GM19238 (cell line): ENCODE measurements at regions not wholly inside any gene's neighbourhood (a gene's known extent, or its start where the extent isn't known, plus 50 kb on each side); places are given as distances from the start of the nearest gene placed in this dataset.

Experiments
- DNase-seq: peaks from one replicate; pipeline ENCODE4 v3.0.0; 2011; ENCODE audit warnings: low spot score; ENCODE audit not compliant: insufficient read length

DNA sequence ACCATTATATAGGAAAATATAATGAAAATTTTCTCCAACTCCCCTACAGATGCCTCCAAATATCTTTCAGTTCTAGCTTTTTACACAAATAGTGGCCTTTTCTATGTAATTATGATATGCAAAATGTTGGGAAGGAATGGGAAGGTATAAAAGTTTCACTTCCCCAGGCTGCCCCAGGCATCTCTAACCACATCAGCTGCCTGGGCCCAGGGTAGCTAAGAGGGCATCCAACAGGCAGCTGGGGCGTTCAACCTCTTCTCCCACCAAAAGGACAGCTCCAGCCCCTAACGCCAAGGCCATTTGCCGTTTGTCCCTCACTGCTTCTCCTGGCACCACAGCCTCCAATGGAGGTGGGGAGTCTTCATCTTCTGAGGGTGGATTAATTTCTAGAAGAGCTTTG is 188.1 kb upstream of the TSC22D2 start:
- no peak for DNase-seq

- no peak for DNase-seq
Observed at GRCh38 chr3:150218841-150219240, 189.3 kb upstream of the TSC22D2 start.

DNA sequence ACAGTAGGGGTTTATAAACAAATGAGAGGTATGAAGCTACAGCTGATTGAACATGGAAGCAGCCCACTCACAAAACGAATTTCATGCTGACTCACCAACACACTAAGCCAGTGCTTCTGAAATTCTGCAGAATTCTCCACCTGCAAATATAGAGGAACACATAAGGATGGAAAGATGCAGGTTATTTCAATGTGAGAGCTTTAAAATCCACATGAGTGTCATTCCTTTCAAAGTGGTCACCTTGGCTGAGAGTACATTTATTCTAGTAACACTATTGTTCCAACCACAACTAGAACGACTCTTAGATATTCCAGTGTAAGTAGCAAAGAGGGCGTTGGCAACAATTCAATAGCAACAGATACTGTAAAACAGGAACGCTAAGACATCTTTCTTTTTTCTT is 189.9 kb upstream of the TSC22D2 start:
- no peak for DNase-seq

DNA sequence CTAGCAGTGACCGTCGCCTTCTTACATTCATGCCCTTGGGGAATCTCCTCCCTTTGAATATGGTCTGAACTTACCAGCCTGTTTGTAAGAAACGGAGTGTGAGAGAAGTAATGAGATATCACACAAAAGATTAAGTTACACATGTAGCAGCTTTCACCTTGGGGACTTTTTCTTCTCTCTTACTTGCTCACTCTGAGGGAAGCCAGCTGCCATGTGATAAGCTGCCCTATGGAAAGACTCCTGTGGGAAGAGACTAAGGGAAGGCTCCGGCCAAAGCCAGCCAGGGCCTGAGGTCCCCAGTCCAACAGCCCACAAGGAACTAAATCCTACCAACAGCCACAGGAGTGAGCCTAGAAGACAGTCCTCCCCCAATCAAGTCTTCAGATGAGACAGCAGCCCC is 190.4 kb upstream of the TSC22D2 start:
- no peak for DNase-seq

GRCh38 chr3:150216866-150217600 is 191.1 kb upstream of the TSC22D2 start:
- DNase-seq: no peak

- DNase-seq: no peak
Observed at GRCh38 chr3:150216041-150216811, 191.9 kb upstream of the TSC22D2 start.

DNA sequence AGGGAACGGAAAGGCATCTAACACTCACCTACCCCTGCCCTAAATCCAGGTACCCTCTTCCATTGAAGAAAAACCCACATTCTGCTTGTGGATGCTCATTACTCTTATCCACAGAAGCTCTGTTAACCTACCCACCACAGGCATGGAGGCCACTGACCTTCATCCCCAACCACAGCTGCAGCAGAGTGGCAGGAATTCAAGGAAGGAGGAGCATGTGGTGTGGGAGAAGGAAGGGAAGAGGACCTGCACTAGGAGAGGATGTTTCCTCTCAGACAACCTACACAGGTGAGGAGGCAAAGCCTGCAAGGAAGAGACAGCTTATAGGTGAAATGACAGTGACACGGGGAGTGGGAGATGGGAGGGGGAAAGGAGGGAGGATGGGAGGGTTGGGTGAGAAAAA is 192.5 kb upstream of the TSC22D2 start:
- DNase-seq: no peak

GRCh38 chr3:150213577-150213976 is 194.5 kb upstream of the TSC22D2 start:
- DNase-seq: no peak

DNA sequence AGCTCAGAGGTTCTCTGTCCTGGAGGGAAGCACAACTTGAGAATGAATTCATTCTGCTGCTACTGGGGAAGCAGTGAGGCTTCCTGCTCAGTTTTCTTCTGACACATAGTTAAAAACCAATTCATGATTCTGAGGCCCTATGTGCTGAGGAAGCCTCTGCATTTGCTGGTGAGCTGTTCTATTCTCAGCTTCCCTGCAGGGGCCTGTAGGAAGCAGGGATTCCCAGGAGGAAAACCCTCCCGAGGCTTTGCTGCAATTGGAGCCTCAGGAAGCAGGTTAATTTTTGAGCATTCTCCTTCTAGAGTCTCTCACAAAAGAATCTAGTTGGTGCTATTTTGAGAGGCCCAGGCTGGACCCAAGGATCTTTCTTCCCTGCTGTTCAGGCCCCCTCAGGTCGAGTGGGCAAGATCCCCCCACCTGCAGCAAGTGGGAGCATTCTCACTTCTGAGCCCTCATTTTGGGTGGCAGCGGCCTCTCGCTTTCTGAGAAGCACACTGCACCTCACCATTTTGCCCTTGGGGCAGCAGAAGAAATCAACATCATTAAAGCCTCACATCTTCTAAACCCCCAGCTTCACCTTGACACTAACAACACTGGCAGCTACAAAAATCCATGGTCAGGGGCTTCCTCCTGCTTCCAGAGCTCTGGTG is 197.5 kb upstream of the TSC22D2 start:
- DNase-seq: no peak

GRCh38 chr3:150203273-150203672 is 204.8 kb upstream of the TSC22D2 start:
- no peak for DNase-seq

DNA sequence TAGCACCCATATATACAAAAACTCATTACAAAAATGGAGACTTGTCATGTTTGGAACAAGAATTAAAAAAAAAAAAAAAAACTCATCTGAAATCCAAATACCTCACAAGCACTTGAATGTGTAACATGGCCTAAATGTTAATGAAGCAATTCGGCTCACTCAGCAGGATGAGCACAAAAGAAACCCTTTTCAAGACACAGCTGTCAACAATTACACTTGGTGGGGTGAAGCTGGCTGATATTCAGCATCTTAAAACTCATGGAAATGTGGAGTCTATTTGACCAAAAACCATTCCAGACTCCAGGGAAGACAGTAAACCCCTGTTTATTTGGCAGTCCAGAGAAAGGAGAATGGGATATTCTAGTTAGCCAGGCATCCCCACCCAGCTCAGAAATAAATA is 205.4 kb upstream of the TSC22D2 start:
- no peak for DNase-seq

- DNase-seq: no peak
Observed at GRCh38 chr3:150194957-150195356, 213.1 kb upstream of the TSC22D2 start.

- DNase-seq: no peak
Observed at GRCh38 chr3:150194513-150194912, 213.6 kb upstream of the TSC22D2 start.

- DNase-seq: no peak
Observed at GRCh38 chr3:150184426-150185071, 213.9 kb upstream of the PFN2 start.

- peak; percentile 20 for DNase-seq
Observed at GRCh38 chr3:150183678-150184425, 213.2 kb upstream of the PFN2 start.

GRCh38 chr3:150180334-150180733 is 209.6 kb upstream of the PFN2 start:
- DNase-seq: no peak

GRCh38 chr3:150179330-150179729 is 208.6 kb upstream of the PFN2 start:
- DNase-seq: no peak

DNA sequence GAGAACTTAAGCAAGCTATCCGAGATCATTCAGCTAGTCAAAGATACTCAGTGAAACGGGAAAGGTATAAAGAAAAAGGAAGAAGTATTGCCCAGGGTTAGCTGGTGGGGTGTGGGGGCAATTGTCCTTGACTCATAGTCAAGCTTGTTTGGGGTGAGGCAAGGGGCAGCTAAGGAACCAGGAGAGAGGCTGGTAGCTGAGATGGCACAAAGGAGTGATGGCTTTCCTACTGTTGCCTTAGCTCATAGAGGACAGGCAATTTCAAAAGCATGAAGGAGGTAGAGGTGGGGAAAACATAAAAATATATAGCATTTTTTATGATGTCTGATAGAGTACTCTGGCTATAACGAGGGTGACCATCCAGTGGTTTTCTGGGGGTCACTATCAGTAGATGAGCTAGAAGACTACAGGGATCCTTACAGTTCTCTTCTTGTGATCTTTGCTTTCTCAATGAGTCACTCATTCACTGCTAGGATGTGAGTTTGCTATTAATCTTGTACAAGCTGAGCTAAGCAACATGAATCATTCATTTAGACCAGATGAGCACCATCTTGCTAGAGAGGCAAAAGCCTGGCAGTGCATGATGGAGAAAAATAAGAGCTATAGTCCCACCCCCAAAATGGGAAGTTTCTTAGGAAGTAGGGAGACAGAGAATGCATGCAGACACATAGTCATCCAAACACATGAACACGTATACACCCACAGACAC is 207.1 kb upstream of the PFN2 start:
- no peak for DNase-seq

DNA sequence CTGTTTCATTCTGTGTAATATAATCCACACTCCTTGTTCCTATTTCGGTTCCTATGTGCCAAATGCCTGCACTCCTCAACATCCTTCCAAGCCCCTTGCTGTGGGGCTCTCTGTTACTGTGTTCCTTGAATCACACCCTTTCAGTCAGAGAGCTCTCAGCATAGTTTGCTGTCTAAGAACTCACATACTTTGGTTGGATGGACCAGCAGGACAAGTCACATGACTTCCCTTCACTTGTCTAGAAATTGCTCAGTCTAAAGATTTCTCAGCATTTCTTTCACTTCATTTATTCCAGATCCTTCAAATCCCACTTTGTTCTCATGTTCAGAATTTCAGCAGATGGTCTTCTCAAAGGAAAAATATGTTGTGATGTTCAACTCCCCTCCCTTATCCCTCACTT is 203.5 kb upstream of the PFN2 start:
- no peak for DNase-seq

DNA sequence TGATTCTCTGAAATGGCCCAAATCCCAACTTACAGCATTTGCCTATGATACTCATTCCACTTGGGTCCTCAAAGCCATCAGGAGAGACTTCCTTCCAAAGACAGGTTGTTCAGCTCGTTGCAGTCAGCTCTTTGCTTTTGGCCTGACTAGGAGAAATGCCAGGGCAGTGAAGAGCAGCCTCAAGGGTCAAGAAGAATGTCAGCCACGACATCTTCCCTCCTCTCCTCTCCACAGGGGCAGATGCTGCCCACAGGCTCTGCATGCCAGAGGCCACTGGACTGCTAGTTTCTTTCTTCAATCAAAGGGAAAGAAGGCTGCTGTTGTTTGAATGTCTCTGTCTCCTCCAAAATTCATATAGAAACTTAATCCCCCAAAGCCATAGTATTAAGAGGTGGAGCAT is 201.7 kb upstream of the PFN2 start:
- DNase-seq: no peak
